ENCODE measurements at regions not wholly inside any gene's neighbourhood (a gene's known extent, or its start where the extent isn't known, plus 50 kb on each side); places are given as distances from the start of the nearest gene placed in this dataset.

DNA sequence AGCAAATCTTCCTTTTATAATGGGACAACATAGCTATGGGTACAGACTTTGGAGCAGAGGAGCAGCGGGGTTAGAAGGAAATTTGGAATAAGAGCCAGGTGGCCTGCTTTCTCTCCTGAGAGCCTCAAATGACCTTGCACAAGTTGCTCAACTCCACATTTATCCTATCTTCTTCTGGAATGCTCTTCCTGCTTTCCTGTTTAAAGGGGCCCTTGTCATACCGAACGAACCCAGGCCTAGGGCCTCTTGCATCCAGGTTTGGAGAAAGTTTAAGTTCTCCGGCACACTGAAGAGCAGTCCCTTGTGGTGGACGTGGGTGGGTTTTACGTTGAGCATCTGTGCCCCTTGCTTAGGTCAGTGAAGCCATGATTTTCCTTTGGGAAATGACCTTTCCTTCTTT, 197.9 kb upstream of the NR3C1 start:
- TF ChIP-seq, protein P1, sequence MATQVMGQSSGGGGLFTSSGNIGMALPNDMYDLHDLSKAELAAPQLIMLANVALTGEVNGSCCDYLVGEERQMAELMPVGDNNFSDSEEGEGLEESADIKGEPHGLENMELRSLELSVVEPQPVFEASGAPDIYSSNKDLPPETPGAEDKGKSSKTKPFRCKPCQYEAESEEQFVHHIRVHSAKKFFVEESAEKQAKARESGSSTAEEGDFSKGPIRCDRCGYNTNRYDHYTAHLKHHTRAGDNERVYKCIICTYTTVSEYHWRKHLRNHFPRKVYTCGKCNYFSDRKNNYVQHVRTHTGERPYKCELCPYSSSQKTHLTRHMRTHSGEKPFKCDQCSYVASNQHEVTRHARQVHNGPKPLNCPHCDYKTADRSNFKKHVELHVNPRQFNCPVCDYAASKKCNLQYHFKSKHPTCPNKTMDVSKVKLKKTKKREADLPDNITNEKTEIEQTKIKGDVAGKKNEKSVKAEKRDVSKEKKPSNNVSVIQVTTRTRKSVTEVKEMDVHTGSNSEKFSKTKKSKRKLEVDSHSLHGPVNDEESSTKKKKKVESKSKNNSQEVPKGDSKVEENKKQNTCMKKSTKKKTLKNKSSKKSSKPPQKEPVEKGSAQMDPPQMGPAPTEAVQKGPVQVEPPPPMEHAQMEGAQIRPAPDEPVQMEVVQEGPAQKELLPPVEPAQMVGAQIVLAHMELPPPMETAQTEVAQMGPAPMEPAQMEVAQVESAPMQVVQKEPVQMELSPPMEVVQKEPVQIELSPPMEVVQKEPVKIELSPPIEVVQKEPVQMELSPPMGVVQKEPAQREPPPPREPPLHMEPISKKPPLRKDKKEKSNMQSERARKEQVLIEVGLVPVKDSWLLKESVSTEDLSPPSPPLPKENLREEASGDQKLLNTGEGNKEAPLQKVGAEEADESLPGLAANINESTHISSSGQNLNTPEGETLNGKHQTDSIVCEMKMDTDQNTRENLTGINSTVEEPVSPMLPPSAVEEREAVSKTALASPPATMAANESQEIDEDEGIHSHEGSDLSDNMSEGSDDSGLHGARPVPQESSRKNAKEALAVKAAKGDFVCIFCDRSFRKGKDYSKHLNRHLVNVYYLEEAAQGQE (IDR thresholded peaks at IDR 0.05; ENCODE audit: borderline replicate concordance): no peak
- TF ChIP-seq, protein P1 (CRISPR knock-in tag; IDR thresholded peaks at IDR 0.05; ENCODE audit: low read depth): no peak
- no peak for TF ChIP-seq SIN3A (IDR thresholded peaks at IDR 0.05; ENCODE audit: borderline replicate concordance in 2 of 2, control insufficient read depth in 1 of 2, low read depth in 2 of 2, low read length in 2 of 2)
- no peak for TF ChIP-seq HNRNPL (IDR thresholded peaks at IDR 0.05; ENCODE audit: low read depth, low read length)
- no peak for TF ChIP-seq NEUROD1 (IDR thresholded peaks at IDR 0.05; ENCODE audit: borderline replicate concordance, low read depth, low read length, partially characterized antibody)
- TF ChIP-seq CAMTA2 (CRISPR knock-in tag; conservative IDR thresholded peaks at IDR 0.05): no peak
- TF ChIP-seq, protein P2, sequence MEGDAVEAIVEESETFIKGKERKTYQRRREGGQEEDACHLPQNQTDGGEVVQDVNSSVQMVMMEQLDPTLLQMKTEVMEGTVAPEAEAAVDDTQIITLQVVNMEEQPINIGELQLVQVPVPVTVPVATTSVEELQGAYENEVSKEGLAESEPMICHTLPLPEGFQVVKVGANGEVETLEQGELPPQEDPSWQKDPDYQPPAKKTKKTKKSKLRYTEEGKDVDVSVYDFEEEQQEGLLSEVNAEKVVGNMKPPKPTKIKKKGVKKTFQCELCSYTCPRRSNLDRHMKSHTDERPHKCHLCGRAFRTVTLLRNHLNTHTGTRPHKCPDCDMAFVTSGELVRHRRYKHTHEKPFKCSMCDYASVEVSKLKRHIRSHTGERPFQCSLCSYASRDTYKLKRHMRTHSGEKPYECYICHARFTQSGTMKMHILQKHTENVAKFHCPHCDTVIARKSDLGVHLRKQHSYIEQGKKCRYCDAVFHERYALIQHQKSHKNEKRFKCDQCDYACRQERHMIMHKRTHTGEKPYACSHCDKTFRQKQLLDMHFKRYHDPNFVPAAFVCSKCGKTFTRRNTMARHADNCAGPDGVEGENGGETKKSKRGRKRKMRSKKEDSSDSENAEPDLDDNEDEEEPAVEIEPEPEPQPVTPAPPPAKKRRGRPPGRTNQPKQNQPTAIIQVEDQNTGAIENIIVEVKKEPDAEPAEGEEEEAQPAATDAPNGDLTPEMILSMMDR (IDR thresholded peaks at IDR 0.05 in 2 of 3, conservative IDR thresholded peaks at IDR 0.05 in 1 of 3; ENCODE audit: insufficient read depth in 2 of 3, low read depth in 1 of 3, low read length in 3 of 3): no peak

All from K562 (cell line).